Pulmonary artery endothelial cell (primary cell): ENCODE measurements at regions not wholly inside any gene's neighbourhood (a gene's known extent, or its start where the extent isn't known, plus 50 kb on each side); places are given as distances from the start of the nearest gene placed in this dataset.
"Not testable (repeated sequence)": the region's sequence is repeated elsewhere in the genome, so short reads cannot be mapped to it uniquely, and the experiment has no call there.

Source experiments
- DNase-seq: peaks from one replicate; pipeline ENCODE4 v3.0.0-alpha.2; 2011; ENCODE audit warnings: low read depth, low spot score

DNA sequence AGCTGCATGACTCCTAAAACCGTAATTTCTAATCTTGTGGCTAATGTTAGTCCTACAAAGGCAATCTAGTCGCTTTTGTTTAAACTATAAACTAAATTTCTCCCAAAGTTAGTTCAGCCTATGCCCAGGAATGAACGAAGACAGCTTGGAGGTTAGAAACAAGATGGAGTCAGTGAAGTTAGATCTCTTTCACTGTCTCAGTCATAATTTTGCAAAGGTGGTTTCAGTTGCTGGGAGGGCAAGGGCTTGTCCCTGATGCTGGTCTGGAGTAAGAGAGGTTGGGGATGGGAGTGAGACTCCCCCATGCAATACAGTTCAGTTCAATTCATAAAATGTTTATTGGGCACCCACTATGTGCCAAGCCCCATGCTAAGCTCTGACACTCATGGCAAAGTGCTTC is 362.1 kb downstream of the TYW1 start:
- not testable (repeated sequence) for DNase-seq

DNA sequence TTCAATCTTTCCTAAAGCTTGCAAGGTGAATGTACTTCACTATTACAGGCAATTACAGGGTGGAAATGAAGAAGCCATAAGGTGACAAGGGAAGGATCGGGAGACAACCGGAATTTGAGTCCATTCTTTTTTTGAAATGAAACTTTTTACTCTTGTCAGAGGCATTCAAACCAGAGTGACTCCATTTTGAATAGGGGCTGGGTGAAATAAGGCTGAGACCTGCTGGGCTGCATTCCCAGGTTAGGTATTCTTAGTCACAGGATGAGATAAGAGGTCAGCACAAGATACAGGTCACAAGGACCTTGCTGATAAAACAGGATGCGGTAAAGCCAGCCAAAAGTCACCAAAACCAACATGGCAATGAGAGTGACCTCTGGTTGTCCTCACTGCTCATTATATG is 363.3 kb downstream of the TYW1 start:
- DNase-seq = no peak

DNA sequence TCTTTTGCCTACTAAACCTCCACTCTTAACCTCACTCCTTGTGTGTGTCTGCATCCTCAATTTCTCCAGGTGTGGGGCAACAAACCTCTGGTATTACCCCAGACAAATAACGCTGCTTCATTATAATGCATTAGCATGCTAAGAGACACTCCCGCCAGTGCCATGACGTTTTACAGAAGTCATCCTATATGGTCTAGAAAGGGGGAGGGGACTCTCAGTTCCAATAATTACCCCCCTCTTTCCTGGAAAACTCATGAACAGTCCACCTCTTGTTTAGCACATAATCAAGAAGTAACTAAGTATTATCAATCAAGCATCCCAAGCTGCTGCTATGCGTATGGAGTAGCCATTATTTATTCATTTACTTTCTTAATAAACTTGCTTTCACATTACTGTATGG is 364.5 kb downstream of the TYW1 start:
- DNase-seq = no peak

DNA sequence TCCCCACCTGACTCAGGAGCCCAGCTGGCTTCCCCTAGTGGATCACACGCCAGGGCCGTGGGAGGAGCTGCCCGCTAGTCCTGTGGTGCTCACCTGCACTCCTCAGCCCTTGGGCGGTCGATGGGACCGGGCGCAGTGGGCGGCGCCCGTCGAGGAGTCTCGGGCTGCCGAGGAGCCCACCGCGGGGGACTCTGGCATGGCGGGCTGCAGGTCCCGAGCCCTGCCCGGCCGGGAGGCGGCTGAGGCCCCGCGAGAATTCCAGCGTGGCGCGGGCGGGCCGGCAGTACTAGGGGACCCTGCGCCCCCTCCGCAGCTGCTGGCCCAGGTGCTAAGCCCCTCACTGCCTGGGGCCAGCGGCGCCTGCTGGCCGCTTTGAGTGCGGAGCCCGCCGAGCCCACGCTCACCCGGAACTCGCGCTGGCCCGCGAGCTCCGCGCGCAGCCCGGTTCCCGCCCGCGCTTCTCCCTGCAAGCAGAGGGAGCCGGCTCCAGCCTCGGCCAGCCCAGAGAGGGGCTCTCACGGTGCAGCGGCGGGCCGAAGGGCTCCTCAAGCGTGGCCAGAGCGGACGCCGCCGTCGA is 367.9 kb downstream of the TYW1 start:
- DNase-seq = no peak

DNA sequence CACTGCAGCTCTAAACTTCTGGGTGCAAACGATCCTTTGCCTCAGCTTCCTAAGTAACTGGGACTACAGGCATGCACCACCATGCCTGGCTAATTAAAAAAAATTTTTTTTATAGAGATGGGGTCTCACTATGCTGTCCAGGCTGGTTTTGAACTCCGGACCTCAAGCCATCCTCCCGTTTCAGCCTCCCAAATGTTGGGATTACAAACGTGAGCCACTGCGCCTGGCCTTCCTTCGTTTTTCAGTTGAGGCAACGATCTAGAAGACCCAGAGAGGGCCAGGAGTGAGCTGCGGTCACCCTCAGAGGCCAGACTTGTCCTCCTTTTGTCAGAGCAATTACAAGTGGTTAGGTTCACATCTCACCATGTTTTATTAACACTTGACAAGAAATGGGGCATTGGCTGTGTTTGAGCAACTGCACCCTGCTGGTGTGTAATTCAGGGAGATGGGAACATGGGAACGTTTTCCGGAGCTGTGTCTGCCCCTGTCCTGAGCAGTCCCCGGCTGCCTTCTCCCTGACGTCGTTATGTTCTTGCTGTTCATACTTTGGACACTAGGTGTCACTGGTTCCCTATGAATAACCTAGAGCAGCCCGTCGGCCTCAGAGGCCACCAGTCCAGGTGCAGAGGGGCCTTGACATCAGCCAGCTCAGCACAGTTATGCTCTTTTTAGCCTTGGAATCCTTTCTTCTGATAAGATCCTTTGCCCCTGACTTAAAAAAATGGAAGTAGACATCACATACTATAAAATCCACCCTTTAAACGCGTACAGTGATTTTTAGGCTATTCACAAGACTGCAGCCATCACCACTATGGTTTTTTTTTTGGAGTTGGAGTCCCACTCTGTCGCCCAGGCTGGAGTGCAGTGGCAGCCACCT is 375.0 kb downstream of the TYW1 start:
- peak; percentile 20 for DNase-seq

DNA sequence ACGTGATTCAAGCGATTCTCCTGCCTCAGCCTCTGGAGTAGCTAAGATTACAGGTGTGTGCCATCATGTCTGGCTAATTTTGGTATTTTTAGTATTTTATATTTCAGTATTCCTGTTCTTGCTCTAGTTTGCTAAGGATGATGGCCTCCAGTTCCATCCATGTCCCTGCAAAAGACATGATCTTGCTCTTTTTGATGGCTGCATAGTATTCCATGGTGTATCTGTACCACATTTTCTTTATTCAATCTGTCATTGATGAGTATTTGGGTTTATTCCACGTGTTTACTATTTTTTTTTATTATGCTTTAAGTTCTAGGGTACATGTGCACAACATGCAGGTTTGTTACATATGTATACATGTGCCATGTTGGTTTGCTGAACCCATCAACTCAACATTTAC is 376.8 kb downstream of the TYW1 start:
- not testable (repeated sequence) for DNase-seq

DNA sequence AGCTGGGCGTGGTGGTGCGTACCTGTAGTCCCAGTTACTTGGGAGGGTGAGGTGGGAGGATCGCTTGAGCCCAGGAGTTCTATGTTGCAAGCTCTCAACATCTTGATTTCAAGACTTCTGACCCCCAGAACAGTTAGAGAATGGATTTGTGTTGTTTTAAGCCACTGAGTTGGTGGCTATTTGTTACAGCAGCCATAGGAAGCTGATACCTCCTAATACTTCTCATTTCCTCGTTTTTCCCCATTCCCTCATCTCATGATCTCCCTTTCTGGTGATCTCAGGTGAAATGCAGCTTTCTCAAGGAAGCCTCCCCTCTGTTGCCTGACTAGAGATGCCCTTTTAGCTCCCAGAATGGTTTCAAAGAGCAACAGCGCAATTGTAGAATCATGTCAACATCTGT is 378.8 kb downstream of the TYW1 start:
- no peak for DNase-seq

DNA sequence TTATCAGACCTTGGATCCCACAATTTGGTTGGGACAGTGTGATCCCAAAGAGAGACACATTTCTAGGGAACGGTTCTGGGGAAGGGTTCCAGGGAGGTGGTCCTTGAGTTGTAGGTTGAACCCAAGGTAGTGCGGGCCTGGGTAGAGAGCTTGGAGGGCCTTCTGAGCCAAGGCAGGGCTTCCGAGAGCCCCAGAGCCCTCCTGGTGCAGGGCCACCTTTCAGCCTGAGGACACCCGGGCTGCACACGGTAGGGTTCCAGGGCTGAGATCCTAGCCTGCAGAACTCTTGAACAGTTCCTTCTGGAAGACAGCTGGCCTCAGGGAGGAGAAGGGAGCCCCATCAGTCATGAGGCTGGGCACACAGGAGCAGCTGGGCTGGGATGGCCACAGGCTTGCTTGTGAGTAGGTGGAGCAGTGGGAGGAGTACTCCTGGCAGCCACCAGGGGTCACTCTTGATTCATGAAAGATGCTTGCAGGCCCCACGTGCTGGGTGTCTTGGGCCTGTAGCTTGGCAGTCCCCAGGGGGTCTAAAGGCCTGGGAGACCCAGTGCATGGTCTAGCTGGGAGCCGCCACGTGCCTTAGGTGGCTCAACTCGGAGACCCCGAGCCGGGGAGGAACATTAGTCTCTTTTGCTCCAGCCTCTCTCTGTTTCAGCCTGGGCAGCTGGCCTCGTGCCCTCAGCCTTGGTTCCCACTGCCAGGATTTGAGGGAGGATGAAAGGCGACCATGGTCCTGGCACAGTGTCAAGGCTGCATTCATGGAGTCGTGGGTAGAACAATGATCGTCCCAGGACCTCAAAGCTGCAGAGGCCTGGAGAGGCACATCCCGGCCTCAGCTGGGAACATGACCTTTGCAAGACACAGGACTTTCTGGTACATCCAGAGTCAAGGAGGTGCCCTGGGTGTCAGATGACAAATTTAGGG is 381.6 kb downstream of the TYW1 start:
- peak; percentile 40 for DNase-seq

DNA sequence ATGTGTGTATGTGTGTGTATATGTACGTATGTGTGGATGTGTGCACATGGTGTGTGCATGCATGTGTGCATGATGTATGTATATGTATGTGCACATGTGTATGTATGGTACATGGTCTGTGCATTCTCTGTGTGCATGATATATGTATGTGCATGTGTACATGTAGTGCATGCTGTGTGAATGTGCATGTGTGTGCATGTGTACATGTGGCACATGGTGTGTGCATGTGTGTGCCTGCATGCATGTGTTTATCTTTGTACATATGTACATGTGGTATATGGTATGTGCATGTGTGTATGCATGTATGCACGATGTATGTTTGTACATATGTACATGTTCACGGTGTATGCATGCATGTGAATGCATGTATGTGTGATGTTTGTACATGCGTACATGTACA is 383.7 kb downstream of the TYW1 start:
- DNase-seq = no peak

DNA sequence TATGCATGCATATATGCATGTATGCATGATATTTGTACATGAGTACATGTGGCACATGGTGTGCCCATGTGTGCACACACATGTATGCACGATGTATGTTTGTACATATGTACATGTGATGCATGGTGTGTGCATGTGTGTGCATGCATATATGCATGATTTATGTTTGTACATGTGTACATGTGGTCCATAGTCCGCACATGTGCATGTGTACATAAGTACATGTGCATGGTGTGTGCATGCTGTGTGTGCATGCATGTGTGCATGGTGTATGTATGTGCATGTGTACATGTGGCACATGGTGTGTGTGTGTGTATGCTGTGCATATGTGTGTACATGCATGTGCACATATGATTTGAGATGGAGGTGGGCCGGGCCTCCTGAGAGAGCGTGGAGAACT is 384.2 kb downstream of the TYW1 start:
- DNase-seq = no peak

DNA sequence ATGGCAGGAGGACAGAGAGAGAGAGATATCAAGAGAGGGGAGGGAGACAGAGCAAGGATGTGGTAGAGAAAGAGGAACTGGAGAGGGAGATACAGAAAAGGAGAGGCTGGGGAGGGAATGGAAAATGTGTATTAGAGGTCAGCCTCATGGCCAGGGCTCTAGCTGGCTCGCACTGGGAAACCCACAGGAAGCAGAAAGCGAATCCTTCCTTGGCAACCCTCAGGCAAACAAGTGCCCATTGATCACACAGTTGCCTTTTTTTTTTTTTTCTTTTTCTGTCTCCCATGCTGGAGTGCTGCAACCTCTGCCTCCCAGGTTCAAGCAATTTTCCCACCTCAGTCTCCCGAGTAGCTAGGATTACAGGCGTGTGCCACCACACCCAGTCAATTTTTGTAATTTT is 391.2 kb downstream of the TYW1 start:
- no peak for DNase-seq

DNA sequence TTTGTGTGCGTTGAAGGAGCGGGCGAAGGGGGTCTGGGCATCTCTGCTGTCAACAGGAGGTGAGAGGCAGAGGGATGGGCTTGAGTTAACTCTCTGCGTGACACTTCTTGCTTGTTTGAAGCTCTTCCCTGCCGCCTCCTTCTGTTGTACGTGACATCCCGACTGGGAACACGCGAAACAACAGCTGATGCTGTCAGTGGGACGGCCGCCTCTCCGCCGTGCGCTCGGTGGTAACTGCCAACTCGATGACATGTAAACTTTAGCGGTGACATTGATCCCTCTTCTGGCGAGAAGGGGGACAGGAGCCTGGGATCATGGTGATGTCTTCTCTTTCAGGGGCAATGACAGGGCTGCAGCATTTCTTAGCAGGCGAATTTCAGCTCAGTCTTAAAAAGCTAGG is 394.5 kb downstream of the TYW1 start:
- DNase-seq = no peak

DNA sequence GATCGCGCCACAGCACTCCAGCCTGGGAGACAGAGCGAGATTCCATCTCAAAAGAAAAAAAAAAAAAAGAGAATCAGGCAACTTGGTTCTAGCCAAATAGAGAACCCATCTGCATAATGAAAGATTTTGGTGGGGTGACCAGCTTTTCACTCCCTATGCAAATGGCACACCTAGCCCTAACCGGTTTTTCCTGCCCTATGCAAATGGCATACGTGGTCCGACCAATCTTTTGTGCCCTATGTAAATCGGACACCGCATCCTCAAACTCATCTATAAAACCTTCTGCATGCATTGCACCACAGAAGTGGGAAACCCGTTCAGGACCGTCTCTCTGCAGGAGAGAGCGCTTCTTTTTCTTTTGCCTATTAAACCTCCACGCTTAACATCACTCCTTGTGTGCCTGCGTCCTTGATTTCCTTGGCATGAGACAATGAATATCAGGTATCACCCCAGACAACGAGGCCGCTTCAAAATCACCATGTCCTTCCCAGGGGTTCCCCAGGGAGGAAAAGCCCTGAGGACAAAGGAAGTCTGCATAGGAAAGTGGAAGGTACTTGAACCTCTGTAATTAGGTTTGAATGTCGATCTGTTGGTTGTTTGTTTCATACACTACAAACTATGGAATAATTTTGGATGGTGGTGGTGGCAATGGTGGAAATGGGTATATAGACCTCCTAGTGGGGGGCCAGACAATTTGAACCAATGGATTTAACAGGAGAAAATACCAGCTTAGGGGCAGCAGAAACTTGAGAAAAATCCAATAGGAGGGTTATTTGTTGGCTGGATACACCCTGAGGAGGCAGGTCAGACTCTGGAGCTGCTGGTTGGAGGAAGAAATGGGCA is 396.2 kb downstream of the TYW1 start:
- no peak for DNase-seq

DNA sequence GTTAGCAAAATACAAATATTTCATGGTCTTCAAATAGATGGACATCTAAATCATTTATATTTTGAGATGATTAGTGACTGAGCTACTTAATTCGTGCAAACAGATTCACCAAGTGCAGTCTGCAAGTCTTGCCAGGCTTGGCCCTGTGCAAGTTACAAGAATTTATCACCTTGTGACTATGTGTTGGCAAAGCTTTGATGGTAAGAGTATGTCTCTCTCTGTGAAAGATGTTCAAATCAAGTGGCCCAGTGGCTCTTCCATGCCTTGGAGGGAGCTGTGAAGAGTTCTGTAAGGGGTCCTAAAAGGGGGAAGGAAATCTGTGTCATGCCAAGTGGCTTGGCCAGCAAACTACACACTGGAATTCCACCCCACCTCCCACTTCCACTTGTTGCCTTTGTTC is 397.3 kb downstream of the TYW1 start:
- DNase-seq = no peak

DNA sequence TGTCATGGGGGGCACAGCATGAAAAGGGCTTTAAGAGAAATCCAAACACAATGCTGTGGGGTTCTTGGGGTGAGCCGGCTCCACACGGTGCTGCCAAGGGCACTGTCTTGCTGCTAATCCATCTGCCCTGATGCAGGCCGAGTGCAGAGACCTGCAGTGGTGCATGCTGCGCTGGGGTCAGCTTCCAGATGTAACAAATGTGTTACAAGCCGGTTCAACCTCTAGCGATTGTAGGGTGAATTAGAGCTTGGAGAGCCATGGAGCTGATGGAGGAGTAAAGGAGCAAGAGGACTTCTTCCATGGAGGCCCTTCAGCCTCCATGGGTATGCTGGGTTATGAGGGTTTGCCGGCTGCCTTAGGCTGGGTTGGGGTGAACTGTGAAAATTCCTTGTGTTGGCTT is 402.3 kb downstream of the TYW1 start:
- DNase-seq = no peak

DNA sequence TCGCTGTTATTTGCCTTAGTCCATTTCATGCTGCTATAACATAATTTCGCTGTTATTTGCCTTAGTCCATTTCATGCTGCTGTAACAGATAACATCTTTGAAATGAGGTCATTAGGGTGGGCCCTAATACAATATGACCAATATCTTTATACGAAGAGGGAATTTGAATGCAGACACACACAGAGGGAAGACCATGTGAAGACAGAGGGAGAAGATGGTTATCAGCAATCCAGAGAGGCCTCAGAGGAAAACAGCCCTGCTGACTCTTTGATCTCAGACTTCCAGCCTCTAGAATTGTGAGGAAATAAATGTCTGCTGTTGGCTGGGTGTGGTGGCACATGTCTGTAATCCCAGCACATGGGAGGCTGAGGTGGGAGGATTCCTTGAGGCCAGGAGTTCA is 404.9 kb downstream of the TYW1 start:
- DNase-seq = no peak

DNA sequence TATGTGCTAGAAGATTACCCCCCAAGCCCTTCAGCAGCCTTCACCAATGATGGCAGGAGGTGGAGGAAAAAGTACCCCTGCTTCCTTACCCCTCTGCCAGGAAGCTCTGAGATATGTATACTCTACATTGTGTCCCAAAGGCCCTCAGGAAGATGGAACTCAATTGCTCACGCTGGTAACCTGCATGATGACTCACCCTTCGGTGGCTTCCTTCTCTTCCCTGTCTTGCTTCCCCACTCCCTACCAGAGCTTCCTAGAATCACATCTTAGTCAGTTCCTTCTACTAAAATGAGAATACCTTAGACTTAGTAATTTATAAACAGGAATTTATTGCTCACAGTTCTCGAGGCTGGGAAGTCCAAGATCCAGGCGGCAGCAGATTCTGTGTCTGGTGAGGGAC is 405.6 kb downstream of the TYW1 start:
- DNase-seq = no peak

DNA sequence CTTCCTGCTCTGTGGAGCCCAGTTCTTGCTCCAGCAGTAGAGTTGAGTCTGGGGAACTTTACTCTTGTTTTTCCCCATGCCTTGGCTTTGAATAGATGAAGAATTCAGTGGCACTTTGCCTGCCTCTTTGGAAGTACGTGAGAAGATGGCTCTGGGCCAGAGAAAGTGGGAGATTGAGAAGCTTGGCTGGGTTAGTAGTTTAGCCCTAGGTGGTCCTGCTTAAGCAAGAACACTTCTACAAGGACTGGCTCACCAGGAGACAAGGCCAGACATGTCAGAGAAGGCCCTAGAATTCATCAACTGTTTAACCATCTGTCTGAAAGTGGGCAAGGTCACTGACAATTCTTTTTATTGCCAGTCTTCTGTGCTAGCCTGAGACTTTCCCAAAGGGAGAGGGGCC is 410.3 kb downstream of the TYW1 start:
- DNase-seq = no peak

DNA sequence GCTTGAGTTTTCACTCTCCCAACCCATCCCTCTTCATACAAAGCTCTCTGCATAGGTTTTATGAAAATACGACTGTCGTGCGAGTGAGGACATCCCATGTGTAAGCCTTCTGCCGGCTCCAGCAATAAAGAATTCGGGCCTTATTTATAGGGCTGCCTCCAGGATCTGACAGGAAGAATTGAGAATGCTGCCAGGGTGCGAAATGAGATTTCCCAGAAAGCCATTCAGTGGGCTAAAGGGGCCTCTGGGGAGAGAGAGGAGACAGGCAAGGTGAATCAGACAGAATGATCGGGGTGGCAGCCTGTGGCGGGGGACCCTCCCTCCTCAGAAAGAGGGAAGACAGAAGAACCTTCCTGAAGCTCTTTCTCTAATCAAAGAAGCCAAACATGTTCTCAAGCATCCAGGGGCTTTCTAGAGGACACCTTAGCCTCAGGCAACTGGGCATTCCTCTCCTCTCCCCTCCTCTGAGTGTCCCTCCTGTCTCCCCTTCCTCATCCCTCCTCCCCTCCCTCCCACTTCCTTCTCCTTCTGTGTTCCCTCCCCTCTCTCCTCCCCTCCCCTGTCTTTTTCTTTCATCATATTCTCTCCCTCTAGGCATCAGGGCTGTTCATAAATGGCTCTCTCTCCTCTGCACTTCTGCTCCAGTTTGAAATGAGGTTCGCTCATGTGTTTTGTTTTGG is 410.9 kb downstream of the TYW1 start:
- DNase-seq = no peak

DNA sequence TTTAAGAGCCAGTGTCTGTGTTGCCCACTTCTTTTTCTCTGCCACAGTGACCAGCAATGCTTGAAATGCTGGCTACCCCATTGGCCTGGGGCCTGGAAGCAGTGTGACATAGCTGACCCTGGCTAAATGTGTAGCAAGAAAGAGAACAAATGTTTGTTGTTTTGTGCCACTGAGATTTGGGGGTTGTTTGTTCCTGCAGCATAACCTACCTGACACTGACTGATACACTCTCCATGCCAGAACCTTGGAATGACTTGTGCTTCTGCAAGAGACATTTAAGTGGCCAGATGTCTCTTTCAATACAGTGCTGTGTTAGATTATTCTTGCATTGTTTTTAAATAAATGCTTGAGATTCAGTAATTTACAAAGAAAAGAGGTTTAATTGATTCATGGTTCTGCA is 411.5 kb downstream of the TYW1 start:
- no peak for DNase-seq

DNA sequence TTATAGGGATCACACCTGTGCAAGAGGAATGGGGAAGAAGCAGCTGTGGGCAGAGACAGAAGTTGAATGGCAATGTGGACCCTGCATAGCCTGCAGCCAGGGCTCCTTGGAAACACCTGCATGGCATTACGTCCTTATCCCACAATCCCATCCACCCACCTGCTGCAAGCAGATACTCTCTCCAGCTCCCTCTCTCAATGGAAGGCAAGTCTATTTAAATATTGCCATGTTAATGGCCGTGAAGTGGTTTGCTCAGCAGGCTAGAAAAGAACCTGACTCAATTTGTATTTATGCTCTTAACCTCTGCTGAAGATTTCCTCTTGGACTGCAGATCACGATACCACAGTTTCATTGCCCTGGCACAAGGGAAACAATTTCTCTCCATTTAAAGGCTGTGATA is 417.0 kb downstream of the TYW1 start:
- no peak for DNase-seq
